Amniotic stem cell (primary cell): ENCODE measurements at regions not wholly inside any gene's neighbourhood (a gene's known extent, or its start where the extent isn't known, plus 50 kb on each side); places are given as distances from the start of the nearest gene placed in this dataset.

Source experiments
- DNase-seq: peaks from one replicate; lab custom pipeline; 2025; lab: John Stamatoyannopoulos, UW

GRCh38 chr15:38861108-38861507, 296.5 kb upstream of the RASGRP1 start:
- no peak for DNase-seq

DNA sequence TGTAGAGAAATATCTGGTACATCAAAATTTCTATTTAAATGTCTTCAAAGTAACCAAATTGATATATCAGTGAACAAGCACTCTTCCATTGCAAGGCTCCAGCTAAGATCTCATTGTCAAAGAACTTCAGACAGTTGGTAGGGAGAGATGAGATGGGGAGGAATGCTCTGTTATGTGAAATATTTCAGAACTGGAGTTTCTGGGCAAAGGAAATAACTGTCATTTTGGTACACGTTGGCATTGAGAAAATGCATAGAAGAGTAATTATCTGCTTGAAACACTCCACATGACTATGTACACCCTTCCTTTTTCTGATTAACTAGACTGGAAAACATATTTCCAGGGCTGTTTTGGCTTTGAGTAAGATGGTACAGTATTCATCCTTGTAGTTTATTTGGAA, 297.5 kb upstream of the RASGRP1 start:
- DNase-seq, result no peak

DNA sequence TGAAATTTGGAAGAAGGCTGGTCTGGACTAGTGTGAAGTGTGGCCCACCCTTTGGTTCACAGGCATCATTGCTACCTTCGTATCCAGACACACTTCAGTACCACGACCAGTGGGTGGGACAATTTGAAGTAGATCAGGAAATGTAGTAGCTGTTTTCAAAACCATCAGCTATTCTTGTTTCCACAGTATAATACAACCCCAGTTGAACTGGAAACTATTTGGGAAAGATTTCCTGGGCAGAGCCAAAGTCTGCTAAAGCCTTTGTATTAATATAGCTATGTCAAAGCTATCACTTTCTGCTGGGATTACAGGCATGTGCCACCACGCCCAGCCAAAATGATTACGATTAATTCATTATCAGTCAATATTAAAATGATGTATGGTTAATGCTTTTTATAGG, 298.8 kb upstream of the RASGRP1 start:
- no peak for DNase-seq

- DNase-seq, result no peak
Observed at GRCh38 chr15:38864122-38864521, 299.5 kb upstream of the RASGRP1 start.

- DNase-seq, result no peak
Observed at GRCh38 chr15:38864827-38865581, 300.4 kb upstream of the RASGRP1 start.

- DNase-seq, result no peak
Observed at GRCh38 chr15:38867556-38867955, 302.9 kb upstream of the RASGRP1 start.

GRCh38 chr15:38868326-38869114, 303.9 kb upstream of the RASGRP1 start:
- DNase-seq, result peak; percentile 79

GRCh38 chr15:38871638-38872037, 307.0 kb upstream of the RASGRP1 start:
- DNase-seq, result no peak

GRCh38 chr15:38872732-38873131, 308.1 kb upstream of the RASGRP1 start:
- DNase-seq, result no peak

DNA sequence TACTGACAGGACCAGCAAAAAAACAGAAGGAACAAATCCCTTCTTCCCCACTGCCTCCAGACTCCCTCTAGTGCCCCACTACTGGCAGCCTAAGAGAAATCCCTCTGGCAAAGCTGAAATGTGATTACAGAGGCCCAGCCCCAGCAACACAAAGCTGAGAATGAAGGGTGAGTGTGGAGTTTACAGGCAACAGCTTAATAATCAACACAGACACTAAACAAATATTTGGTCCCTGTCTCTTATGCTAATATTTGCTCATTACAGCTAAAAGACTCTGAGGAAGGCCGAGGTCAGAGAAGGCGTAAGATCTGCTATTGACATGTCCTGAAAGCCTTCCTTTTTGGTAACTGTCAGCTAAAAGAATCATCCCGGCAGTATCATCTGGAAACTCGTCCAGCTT, 308.5 kb upstream of the RASGRP1 start:
- no peak for DNase-seq

- no peak for DNase-seq
Observed at GRCh38 chr15:38874464-38874863, 309.9 kb upstream of the RASGRP1 start.

- DNase-seq, result no peak
Observed at GRCh38 chr15:38876211-38876610, 311.6 kb upstream of the RASGRP1 start.

GRCh38 chr15:38876621-38877020, 312.0 kb upstream of the RASGRP1 start:
- DNase-seq, result no peak

- no peak for DNase-seq
Observed at GRCh38 chr15:38877471-38877870, 312.9 kb upstream of the RASGRP1 start.

GRCh38 chr15:38878026-38878425, 313.4 kb upstream of the RASGRP1 start:
- DNase-seq, result no peak

GRCh38 chr15:38878926-38879325, 314.3 kb upstream of the RASGRP1 start:
- DNase-seq, result no peak

- no peak for DNase-seq
Observed at GRCh38 chr15:38879909-38880471, 315.4 kb upstream of the RASGRP1 start.

DNA sequence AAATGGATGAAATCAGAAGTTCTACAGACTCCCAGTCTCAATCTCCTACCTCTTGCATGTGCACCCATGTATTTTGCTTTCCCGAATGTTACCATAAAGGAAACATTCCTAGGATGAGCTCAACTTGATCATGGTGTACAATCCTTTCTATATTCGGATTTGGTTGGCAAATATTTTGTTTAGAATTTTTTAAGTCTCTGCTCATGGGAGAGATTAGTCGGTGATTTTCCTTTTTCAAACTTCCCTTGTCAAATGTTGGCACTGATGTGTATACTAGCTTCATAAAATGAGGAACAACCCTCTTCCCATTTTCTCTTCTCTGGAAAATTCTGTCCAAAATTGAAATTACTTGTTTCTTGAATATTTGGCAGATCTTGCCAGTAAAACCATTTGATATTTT, 317.6 kb upstream of the RASGRP1 start:
- DNase-seq, result no peak

DNA sequence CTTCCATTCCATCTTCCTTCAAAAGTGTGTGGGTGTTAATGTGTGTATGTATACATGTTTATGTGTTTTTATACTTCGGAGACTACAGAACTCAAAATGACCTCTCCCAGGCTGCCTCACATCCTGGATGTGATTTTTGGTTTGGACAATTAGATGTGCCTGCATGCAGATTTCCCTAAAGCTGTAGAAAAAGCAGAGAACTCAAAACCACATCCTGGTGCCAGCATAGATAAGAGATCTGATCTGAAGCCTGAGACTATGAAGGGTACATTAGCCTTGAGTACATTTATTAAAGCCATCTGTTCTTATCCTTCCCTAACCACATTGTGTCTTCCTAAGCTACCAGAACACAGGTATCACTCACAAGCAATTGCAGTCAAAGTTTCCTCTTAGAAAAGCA, 319.4 kb upstream of the RASGRP1 start:
- DNase-seq, result no peak

GRCh38 chr15:38885001-38885400, 320.4 kb upstream of the RASGRP1 start:
- no peak for DNase-seq

DNA sequence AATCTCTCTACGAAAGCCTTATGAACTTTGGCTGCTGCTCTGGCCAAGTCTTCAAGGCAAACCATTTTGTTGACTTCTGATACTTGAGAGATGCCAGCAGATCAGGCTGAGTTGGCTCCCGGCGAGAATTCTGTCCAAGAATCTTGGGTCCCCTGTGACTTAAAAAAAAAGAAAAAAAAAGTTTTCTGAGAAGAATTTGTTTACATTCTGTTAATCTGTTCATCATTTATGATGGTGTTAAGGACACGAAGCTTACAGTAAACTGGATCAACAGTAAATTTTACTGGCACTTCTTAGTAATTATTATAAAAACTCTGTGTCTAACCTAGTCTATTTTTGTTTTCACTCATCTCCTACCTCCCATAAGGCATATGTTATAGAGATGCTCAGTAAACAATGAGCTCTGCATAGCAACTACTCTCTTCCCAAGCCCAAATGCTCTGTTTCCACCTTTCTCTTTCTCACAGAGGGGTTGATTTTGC, 320.9 kb upstream of the RASGRP1 start:
- DNase-seq, result no peak

DNA sequence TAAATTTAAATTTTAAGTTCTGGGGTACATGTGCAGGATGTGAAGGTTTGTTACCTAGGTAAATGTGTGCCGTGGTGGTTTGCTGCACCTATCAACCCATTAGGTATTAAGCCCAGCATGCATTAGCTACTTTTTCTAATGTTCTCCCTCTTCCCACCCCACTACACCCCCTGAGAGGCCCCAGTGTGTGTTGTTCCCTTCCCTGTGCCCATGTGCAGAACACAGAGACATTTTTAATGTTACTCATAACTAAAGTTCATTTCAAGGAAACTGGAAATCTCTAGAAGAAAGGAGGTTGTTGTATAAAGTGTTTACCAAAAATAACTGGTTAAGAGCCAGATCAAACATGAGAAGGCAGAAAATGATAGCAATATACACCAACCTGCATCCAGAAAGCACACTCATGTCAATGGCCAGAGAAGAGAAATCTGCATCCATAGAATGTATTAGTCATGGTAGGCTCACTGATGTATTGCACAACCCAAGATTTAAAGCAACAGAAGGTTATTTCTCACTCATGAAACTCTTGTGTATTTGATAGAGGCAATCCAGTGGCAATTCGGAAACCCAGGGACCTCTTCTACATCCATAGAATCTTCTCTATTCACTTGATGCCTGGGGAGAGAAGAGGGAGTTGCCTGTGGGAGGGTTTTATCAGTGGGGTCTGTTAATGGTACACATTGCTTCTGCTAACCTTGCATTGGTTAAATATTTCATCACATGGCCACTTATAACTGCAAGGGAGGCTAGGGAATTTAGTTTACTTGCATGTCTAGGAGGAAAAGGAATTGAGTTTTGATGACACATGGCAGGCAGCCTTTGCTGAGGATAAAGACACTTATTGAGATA, 321.9 kb upstream of the RASGRP1 start:
- no peak for DNase-seq
